Renal pelvis (tissue), 1 donor: ENCODE measurements at regions not wholly inside any gene's neighbourhood (a gene's known extent, or its start where the extent isn't known, plus 50 kb on each side); places are given as distances from the start of the nearest gene placed in this dataset.
"Not testable (repeated sequence)": the region's sequence is repeated elsewhere in the genome, so short reads cannot be mapped to it uniquely, and the experiment has no call there.

Source experiments
- DNase-seq: peaks from one replicate; pipeline ENCODE4 v3.0.0-alpha.2; 2013

DNA sequence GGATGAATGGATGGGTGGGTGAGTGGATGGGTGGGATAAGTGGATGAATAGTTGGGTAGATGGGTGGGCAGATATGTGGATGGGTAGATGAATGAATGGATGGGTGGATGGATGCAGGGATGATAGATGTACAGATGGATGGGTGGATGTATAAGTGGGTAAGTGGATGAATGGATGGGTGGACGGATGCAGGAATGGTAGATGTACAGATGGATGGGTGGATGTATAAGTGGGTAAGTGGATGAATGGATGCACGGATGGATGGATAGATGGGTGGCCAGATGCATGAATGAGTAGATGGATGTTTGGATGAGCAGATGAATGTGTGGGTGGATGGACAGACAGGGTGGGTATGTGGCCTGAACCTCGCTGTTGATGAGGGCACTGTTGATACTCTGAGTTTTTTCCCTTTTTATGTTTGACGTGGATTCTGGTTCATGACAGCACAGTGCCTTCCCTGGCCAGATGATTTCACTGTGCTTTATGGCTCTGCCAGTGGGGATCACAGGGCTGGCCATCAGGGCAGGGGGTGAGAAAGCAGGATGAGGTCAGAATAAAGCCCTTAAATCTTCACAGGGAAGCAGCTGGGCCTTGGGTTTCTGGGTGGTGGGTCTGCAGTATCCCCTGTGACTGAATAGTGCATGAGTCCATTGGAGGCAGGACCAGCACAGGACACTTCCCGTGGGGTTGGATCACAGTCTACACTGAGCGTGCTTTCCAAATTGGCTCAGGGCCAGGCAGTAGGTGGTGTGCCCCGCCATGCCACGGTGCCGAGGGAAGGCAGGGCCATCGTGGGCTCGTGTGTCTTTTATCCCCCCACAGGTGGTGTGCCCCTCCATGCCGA is 213.2 kb downstream of the BANP start:
- DNase-seq: not testable (repeated sequence)

DNA sequence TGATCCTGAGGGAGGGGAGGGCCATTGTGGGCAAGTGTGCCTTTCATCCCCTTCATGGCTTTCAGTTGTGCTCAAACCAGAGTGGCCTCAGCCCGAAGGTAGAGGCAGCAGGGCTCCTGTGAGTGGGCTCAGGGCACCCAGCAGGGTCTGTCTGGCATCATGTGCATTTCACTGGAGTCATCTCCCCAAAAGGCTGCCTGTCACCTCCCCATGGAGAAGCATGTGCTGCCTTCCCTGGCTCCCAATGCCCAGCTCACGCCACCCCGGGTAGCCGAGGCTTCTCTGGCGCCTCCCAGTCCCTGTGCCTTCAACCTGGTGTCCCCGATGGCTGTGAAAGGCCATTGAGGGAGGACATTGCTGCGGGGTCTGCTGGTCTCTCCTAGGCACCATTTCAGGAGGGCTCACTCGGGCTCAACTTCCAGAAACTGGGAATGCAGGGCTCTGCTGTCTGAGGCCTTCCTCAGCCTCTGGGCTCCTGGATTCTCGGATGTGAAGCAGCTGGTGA is 213.9 kb downstream of the BANP start:
- not testable (repeated sequence) for DNase-seq

DNA sequence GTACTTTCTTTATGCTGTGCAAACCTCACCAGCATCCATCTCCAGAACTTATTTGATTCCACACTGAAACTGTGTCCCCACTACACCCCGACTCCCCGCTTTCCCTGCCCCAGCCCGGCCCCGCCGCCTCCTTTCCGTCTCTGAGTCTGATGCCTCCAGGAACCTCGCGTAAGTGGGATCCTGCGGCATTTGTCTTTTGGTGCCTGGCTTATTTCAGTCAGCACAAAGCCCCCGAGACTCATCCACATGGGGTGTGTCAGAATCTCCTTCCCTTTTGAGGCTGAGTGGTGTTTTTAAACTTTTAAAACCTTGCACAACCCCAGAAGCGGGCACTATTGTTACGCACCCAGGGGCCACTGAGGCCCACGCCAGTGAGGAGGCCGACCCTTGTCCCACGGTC is 214.4 kb downstream of the BANP start:
- DNase-seq: not testable (repeated sequence)

DNA sequence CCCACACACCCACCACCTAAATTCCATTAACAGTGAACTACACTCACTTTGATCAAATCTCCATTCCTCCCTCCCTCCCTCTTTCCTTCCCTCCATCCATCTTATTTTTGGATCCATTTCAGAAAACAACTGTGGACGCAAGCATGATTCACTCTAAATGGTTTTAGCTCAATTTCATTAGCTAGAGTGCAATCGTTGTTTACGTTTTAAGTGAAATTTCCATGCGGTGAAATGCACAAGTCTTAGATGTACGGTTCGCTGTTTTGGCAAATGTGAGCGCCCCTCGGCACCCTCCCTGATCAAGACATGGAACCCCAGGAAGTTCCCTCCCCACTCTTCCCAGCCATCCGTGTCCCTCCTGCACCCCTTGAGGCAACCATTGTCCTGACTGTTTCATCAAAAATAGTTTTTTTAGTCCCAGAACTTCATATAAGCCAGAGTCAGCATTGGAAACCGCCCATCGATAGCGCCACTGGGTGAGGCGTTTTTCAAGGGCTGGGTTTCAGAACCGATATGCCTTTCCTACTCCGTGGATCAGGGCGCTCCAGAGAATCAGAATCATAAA is 215.1 kb downstream of the BANP start:
- DNase-seq: not testable (repeated sequence)

GRCh38 chr16:88167798-88168556 is 214.8 kb upstream of the ZNF469 start:
- DNase-seq: not testable (repeated sequence)

GRCh38 chr16:88168557-88168949 is 214.2 kb upstream of the ZNF469 start:
- not testable (repeated sequence) for DNase-seq

DNA sequence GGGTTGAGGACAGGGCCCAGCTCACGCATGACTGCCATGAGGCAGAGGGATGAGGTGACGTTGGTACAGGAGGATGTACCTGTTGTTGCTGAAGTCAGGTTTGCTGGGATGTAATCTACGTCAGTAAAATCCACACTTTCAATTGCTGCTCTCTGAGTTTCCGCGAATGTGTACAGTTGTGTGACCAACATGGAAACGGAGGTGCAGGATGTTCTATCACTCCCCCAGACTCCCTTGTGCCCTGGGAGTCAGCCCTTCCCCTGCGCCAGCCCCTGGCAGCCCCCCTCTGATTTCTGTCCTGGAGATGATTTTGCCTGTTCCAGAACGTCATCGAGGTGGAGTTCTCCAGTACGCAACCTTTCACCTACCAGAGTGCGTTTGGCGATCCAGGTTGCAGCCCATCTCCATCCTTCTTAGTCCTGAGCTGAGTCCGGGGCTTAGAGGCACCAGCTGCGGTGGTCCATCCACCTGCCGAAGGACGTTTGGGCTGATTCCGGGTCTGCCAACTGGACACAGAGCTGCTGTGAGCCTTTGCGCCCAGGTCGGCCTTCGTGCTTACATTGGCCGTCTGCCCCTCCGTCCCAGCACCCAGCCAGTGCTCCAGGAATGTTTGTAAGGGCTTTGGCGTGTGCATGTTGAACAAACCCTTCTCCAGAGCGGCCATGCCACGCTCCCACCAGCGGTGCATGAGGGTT is 213.5 kb upstream of the ZNF469 start:
- DNase-seq: not testable (repeated sequence)

DNA sequence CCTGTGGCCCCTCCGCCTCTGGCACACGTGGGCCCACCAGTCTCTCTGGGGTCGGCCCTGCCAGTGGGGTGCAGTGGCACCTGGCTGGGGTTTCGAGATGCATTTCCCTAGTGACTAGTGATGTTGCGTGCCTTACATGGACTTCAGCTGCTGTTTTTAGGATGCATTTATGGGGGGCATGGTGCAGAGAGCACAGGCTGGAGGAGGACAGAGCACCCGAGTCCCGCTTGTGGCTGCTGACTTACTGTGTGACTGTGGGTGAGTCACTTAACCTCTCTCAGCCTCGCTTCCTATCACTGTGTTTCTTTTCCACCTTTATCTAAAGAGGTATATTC is 213.0 kb upstream of the ZNF469 start:
- DNase-seq: not testable (repeated sequence)

- no peak for DNase-seq
Measured at GRCh38 chr16:88170528-88170991, 212.2 kb upstream of the ZNF469 start.

GRCh38 chr16:88171126-88171525 is 211.6 kb upstream of the ZNF469 start:
- DNase-seq: not testable (repeated sequence)

- DNase-seq: not testable (repeated sequence)
Measured at GRCh38 chr16:88176184-88176583, 206.6 kb upstream of the ZNF469 start.

GRCh38 chr16:88176591-88177180 is 206.1 kb upstream of the ZNF469 start:
- not testable (repeated sequence) for DNase-seq

- DNase-seq: not testable (repeated sequence)
Measured at GRCh38 chr16:88178251-88178650, 204.5 kb upstream of the ZNF469 start.

DNA sequence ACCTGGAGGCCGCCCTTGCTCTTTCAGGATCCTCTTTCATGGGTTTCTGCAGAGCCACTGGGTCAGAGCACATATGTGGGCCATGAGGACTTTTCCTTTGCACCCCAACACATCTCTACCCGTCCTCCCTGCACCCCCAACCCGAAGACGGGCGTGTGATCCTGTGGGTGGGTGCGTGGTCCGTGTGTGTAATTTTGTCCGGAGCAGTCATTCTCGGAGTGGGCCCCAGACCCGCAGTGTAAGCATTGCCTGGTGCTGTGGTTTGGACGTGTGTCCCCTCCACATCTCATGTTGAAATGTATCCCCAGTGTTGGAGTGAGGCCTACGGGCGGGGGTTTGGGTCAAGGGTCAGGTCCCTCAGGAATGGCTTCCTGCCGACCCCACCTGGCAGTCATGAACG is 203.9 kb upstream of the ZNF469 start:
- DNase-seq: not testable (repeated sequence)

- not testable (repeated sequence) for DNase-seq
Measured at GRCh38 chr16:88182967-88183881, 199.5 kb upstream of the ZNF469 start.

DNA sequence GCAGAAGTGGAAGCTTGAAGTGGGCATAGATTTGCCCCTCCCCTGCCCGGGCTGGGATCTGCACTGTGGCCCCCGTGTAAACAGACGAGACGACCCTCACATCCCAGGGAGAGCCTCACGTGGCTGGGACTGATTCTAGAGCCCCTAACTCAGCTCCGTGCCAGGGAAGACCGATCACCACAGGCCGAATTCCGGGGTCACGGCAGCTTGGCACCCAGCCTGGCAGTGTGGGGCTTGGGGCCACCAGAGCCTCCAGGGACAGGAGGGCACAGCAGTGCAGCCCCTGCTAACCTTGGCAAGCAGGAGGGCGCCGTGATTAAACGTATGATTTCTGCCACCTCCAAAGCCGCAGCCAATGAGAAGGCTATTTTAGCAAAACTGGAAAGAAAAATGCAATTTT is 198.7 kb upstream of the ZNF469 start:
- DNase-seq: not testable (repeated sequence)

GRCh38 chr16:88184566-88185355 is 198.0 kb upstream of the ZNF469 start:
- DNase-seq: not testable (repeated sequence)

DNA sequence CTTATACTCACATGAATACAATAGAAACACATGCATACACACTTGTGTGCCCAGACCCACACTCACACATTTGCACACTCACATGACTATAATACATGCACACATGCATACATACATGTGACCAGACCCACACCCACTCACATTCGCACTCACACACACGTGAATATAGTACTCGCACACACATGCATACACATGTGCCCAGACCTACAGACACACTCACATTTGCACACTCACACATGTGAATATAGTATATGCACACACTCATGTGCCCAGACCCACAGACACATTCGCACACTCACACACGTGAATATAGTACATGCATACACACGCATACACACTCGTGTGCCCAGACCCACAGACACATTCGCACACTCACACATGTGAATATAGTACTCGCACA is 197.4 kb upstream of the ZNF469 start:
- DNase-seq: not testable (repeated sequence)
